Fibroblast of villous mesenchyme (primary cell): ENCODE measurements at regions not wholly inside any gene's neighbourhood (a gene's known extent, or its start where the extent isn't known, plus 50 kb on each side); places are given as distances from the start of the nearest gene placed in this dataset.

Experiments
- DNase-seq: peaks from one replicate; pipeline ENCODE4 v3.0.0-alpha.2; 2010; ENCODE audit warnings: low read depth
- H3K4me3 ChIP-seq: 2 replicates; pipeline ENCODE4 v1.5.1; 2011; ENCODE audit warnings: low read depth, mild to moderate bottlenecking, low read length
- CTCF ChIP-seq: IDR thresholded peaks from 2 replicates; pipeline ENCODE4 v1.5.1; 2012; ENCODE audit warnings: low read depth, mild to moderate bottlenecking, low read length; ENCODE audit not compliant: insufficient read depth

DNA sequence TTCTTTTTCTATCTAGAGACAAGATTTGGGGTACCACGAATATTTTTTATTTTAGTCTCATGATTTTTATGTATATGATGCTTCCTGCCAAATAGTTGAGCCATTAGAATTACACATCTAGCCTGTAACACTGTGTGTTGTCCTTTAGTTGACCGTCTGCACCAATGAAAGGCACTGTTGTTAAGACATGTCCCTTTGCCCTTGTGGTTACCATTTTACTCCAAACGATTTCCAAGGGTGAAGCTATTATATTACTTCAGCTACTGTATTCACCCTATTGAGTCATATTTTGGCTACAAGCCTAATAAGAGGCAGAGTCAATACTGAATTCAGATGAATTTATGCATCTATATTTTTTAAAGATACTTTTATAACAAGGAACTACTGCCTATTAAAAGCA, 207.6 kb downstream of the CETN3 start:
- DNase-seq, result no peak
- no peak overlapping the region for H3K4me3 ChIP-seq
- TF ChIP-seq CTCF, result no peak

DNA sequence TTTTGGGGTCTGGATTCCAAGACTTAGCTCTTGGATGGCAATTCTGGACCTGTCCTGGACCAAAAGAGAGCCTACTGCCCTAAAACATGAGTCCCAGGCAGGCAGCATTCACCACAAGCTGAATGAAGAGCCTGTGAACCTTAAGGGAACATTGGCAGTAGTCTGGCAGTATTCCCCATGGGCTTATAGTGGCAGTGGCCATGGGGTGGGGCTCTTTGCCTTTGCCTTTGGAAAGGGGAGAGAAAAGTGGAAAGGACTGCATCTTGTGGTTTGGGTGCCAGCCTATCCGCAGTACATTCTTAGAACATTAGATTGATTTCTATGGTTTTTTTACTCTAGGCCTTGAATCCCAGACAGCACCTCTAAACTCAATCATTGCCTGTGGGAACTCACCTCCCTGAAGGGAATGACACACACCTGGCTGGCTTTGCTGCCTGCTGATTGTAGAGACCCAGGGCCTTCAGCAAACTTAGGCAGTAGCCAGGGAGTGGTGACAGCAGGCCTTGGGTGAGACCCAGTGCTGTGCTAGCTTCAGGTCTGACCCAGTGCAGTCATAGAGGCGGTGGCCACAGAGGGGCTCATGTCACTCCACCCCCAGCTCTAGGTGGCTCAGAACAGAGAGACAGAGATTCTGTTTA, 216.3 kb downstream of the CETN3 start:
- TF ChIP-seq CTCF, result no peak
- no peak overlapping the region for H3K4me3 ChIP-seq
- DNase-seq, result no peak

DNA sequence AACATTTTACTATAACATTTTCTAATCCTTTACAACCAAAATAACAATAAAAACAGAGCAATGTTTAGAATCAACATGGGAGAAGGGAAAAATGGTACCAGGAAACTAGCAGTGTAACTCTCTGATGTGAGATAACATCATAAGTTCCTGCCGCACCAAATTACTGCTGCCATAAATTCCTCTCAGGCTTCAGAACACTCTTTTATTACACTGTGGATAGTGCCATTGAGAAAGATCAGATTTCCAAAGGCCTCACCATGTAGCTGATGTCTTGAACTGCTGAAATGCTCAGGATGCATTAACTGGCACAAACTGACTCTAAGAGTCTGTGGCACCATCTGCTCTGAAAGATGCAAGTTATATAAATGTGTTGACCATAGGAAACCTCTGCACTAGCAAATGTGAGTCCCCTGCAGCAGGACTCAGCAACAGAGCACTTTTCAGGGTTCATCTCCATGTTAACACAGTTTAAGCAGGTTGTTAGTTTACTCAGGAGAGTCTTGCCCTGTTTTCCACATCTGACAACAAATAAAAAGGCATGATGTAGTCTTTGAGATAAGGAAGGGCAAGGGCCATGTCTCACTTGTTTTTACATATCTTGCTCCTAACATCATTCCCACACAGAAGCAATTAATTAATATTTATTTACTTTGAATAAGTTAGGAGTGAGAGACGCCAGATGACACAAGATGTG, 218.1 kb downstream of the CETN3 start:
- H3K4me3 ChIP-seq, result no peak overlapping the region
- TF ChIP-seq CTCF, result no peak
- peak; percentile 23 for DNase-seq

- DNase-seq, result no peak
- H3K4me3 ChIP-seq, result no peak overlapping the region
- no peak for TF ChIP-seq CTCF
Observed at GRCh38 chr5:90185897-90186468, 223.6 kb downstream of the CETN3 start.

DNA sequence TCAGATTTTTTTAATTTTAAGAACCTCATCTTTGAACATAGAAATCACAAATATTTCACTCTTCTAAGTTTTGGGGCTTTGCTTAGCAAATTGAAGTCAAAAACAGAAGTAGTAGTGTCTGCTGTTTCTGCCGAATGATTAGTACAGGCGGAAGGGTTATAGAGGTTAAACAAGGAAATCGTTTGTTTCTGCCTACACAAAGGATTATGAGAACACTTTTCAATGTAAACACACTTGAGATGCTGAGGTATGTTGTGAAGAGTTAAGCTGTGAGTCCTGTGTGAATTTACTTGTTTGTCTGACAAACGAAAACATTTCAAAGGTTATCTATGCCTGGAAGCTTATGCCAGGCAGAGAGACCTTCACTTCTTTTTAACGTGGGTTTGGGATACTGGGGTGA, 224.8 kb downstream of the CETN3 start:
- no peak for TF ChIP-seq CTCF
- DNase-seq, result no peak
- H3K4me3 ChIP-seq, result no peak overlapping the region

DNA sequence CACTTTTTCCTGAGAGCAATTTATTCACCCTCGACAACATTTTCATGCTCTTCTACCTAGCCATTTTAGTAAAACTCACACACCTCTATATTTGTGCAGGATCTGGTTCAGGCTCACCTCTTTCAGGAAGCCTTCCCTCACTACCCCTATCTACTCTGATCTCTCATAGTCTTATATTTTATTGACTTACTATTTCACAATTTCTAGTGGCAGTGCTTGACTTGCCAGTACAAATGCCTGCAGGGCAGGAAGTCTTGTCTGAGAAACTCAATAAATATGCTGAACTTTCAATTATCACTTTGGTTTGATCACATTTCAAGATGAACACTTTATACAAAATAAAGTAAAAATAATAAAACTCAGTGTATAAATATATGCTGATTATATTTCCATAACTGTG, 226.8 kb downstream of the CETN3 start:
- H3K4me3 ChIP-seq, result no peak overlapping the region
- DNase-seq, result no peak
- no peak for TF ChIP-seq CTCF
